CD4-positive, CD25-positive, alpha-beta regulatory T cell (primary cell): ENCODE measurements at regions not wholly inside any gene's neighbourhood (a gene's known extent, or its start where the extent isn't known, plus 50 kb on each side); places are given as distances from the start of the nearest gene placed in this dataset.
"Not testable (repeated sequence)": the region's sequence is repeated elsewhere in the genome, so short reads cannot be mapped to it uniquely, and the experiment has no call there.

Experiments
- ATAC-seq, 2 donors: fragments of 150-1000 bp; cut with Tn5 transposase; one replicate each; pipeline ENCODE4 v1.10.0; 2021; ENCODE audit warnings: low read depth in 2 of 2, moderate number of reproducible peaks in 2 of 2, moderate library complexity in 1 of 2
- DNase-seq, 3 donors: peaks; one replicate each; pipeline versions ENCODE4 v3.0.0 to v3.0.0-alpha.2; 2012 to 2022; ENCODE audit warnings: mixed read lengths in 1 of 3
- H3K27ac ChIP-seq: one replicate; pipeline ENCODE4 v1.7.0; 2013; ENCODE audit warnings: mild to moderate bottlenecking, low read length; ENCODE audit not compliant: insufficient read depth, poor library complexity, severe bottlenecking
- H3K27me3 ChIP-seq: one replicate; pipeline ENCODE4 v1.7.0; 2013; ENCODE audit warnings: low read length; ENCODE audit not compliant: control insufficient read depth, insufficient read depth
- H3K36me3 ChIP-seq: one replicate; pipeline ENCODE4 v1.7.0; 2013; ENCODE audit warnings: mild to moderate bottlenecking, low read length, moderate library complexity; ENCODE audit not compliant: control insufficient read depth, insufficient read depth
- H3K4me1 ChIP-seq: 2 replicates; pipeline ENCODE4 v1.7.0; 2013; ENCODE audit warnings: mild to moderate bottlenecking, low read length; ENCODE audit not compliant: insufficient read depth, control insufficient read depth, poor library complexity, severe bottlenecking
- H3K4me3 ChIP-seq: one replicate; pipeline ENCODE4 v1.7.0; 2013; ENCODE audit warnings: low read depth, mild to moderate bottlenecking, low read length, moderate library complexity
- H3K9me3 ChIP-seq, 2 experiments: 1 replicate in 1 of 2; 2 replicates in 1 of 2; pipeline ENCODE4 v1.7.0; 2013; ENCODE audit warnings: low read length in 2 of 2, mild to moderate bottlenecking in 1 of 2, moderate library complexity in 1 of 2; ENCODE audit not compliant: control insufficient read depth in 2 of 2
- H3K27ac Mint-ChIP-seq, 3 donors: one replicate each; pipeline ENCODE4 v1.8.0; 2020 to 2022; ENCODE audit warnings: mild to moderate bottlenecking in 3 of 3, mixed read lengths in 3 of 3, moderate library complexity in 2 of 3
- H3K27me3 Mint-ChIP-seq: one replicate; pipeline ENCODE4 v1.8.0; 2022; ENCODE audit warnings: mild to moderate bottlenecking, mixed read lengths
- H3K36me3 Mint-ChIP-seq: one replicate; pipeline ENCODE4 v1.8.0; 2020; ENCODE audit warnings: mixed read lengths
- H3K4me1 Mint-ChIP-seq, 4 donors: one replicate each; pipeline ENCODE4 v1.8.0; 2020 to 2022; ENCODE audit warnings: mixed read lengths in 4 of 4, mild to moderate bottlenecking in 1 of 4
- H3K4me3 Mint-ChIP-seq, 4 donors: one replicate each; pipeline ENCODE4 v1.8.0; 2020 to 2022; ENCODE audit warnings: mild to moderate bottlenecking in 4 of 4, mixed read lengths in 4 of 4, moderate library complexity in 3 of 4
- H3K9me3 Mint-ChIP-seq, 7 donors: one replicate each; pipeline ENCODE4 v1.8.0; 2020 to 2022; ENCODE audit warnings: mixed read lengths in 7 of 7, mild to moderate bottlenecking in 3 of 7, moderate library complexity in 2 of 7

DNA sequence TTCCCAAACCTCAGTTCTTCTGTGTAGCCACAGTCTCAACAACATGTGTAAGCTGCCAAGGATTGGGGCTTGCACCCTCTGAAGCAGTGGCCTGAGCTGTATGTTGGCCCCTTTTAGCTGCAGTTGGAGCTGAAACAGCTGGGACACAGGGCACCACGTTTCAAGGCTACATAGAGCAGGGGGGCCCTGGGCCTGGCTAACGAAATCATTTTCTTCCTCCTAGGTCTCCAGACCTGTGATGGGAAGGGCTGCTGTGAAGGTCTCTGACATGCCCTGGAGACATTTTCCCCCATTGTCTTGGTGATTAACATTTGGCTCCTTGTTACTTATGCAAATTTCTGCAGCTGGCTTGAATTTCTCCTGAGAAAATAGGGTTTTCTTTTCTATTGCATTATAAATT lies 112.6 kb downstream of the PDHA2 start:
- H3K9me3 ChIP-seq, H3K27ac ChIP-seq, H3K4me1 ChIP-seq, H3K36me3 ChIP-seq, H3K4me3 Mint-ChIP-seq, H3K36me3 Mint-ChIP-seq, H3K27me3 Mint-ChIP-seq, H3K4me3 ChIP-seq, DNase-seq, H3K4me1 Mint-ChIP-seq, ATAC-seq, H3K27ac Mint-ChIP-seq, H3K27me3 ChIP-seq: not testable (repeated sequence)
- H3K9me3 Mint-ChIP-seq = peaks cover 0 to 12% (median 2%) of the 10 kb centered on the region in 7 donors

DNA sequence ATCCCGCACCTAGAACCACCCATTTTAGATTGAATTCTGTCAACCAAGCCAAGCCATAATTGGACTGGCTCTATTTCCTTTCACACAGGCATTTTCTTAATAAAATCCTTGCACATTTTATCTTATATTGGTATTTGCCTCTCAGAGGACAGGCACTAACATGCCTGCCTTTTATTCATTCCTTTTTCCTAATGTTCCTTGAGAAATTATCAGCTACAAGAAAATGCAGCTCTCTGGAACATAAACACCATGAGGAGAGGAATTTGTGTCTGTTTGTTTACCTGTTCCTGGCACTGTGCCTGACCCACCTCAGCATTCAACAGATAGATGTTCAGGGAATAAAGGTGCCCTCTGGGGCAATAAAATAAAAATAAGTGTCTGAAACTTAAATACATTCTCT lies 116.2 kb downstream of the PDHA2 start:
- H3K36me3 Mint-ChIP-seq = no peaks in the 10 kb centered on the region
- no peak overlapping the region for H3K4me3 Mint-ChIP-seq
- H3K4me3 ChIP-seq = no peak overlapping the region
- DNase-seq = no peak
- ATAC-seq = no peak
- no peaks in the 10 kb centered on the region for H3K27me3 Mint-ChIP-seq
- no peak overlapping the region for H3K27ac Mint-ChIP-seq
- no peaks in the 10 kb centered on the region for H3K27me3 ChIP-seq
- H3K9me3 Mint-ChIP-seq = peaks cover 0 to 9% (median 3%) of the 10 kb centered on the region in 7 donors
- H3K4me1 ChIP-seq = no peaks in the 10 kb centered on the region
- H3K27ac ChIP-seq = no peak overlapping the region
- no peaks in the 10 kb centered on the region for H3K36me3 ChIP-seq
- no peaks in the 10 kb centered on the region for H3K4me1 Mint-ChIP-seq
- no peaks in the 10 kb centered on the region for H3K9me3 ChIP-seq

DNA sequence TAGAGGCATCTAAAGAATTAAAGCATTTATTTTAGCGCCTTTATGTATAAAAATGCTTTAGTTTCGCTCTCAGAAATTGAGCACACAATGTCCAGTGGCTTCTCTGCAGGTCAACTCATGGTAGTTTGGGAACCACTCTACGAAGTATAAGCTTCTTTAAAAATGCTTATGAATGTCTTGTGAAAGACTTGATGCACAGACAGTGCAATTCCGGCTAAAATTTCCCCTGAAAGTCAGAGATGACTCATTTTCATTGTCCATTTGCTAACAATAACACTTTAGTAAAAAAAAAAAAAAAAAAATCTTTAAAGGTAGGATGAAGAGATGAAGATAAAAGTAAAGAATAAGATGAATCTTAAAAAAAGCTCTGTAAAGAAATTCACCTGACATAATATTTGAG lies 117.2 kb downstream of the PDHA2 start:
- H3K27ac ChIP-seq = no peak overlapping the region
- H3K36me3 ChIP-seq = no peaks in the 10 kb centered on the region
- H3K4me3 ChIP-seq = no peak overlapping the region
- Mint-ChIP-seq H3K27ac (no peak overlapping the region), H3K4me1 (no peaks in the 10 kb centered on the region), H3K27me3 (no peaks in the 10 kb centered on the region), H3K9me3 (peaks cover 0 to 6% (median 0%) of the 10 kb centered on the region in 7 donors), H3K4me3 (no peak overlapping the region), H3K36me3 (no peaks in the 10 kb centered on the region)
- ATAC-seq (no peak), DNase-seq (no peak)
- H3K27me3 ChIP-seq = no peaks in the 10 kb centered on the region
- H3K4me1 ChIP-seq = no peaks in the 10 kb centered on the region
- no peaks in the 10 kb centered on the region for H3K9me3 ChIP-seq

DNA sequence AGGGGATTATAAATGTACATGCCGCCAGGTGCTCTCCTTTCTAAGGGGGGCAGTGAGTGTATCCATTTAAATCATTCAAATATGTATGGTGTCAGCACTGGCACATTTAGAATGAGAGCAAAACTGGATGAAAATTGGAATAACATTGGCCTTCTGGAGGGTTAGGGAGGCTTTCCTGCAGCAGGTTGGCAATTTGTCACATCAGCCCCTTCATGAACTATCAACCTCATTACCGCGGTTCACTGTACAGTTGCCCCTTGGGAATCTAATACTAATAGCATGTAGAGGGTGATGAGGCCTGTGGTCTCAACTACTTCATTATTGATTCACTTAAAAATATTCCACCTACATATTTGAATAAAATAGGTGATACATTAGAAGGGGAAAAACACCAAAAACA lies 117.9 kb downstream of the PDHA2 start:
- H3K4me3 Mint-ChIP-seq = no peak overlapping the region
- DNase-seq (no peak), ATAC-seq (no peak)
- Histone ChIP-seq H3K4me1 (no peaks in the 10 kb centered on the region), H3K27ac (no peak overlapping the region), H3K9me3 (no peaks in the 10 kb centered on the region), H3K27me3 (no peaks in the 10 kb centered on the region), H3K4me3 (no peak overlapping the region), H3K36me3 (no peaks in the 10 kb centered on the region)
- H3K9me3 Mint-ChIP-seq = peaks cover 0 to 4% (median 0%) of the 10 kb centered on the region in 7 donors
- no peaks in the 10 kb centered on the region for H3K36me3 Mint-ChIP-seq
- no peak overlapping the region for H3K27ac Mint-ChIP-seq
- H3K4me1 Mint-ChIP-seq = no peaks in the 10 kb centered on the region
- H3K27me3 Mint-ChIP-seq = no peaks in the 10 kb centered on the region

DNA sequence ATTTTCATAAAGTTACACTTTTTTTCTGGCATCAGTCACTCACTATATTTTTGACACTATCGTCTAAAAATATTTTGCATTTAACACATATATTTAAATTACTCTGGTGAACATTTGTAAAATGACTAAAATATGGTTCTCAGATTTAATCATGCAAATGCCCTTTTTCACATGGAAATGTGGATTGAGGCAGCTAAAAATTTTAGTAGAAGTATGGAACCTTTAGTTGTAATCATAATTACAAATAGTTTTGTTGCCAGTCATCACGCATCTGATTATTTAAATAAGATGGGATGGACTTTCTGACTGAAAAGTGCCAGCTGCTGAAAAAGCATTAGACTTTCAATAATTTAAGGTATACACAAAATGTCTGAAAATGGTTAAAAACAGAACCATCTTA lies 119.3 kb downstream of the PDHA2 start:
- Mint-ChIP-seq H3K27me3 (no peaks in the 10 kb centered on the region), H3K4me3 (no peak overlapping the region), H3K4me1 (no peaks in the 10 kb centered on the region), H3K36me3 (no peaks in the 10 kb centered on the region), H3K27ac (no peak overlapping the region), H3K9me3 (peaks cover 0 to 6% (median 0%) of the 10 kb centered on the region in 7 donors)
- Histone ChIP-seq H3K27ac (no peak overlapping the region), H3K36me3 (no peaks in the 10 kb centered on the region), H3K4me1 (no peaks in the 10 kb centered on the region), H3K27me3 (no peaks in the 10 kb centered on the region), H3K9me3 (no peaks in the 10 kb centered on the region), H3K4me3 (no peak overlapping the region)
- no peak for DNase-seq
- no peak for ATAC-seq

DNA sequence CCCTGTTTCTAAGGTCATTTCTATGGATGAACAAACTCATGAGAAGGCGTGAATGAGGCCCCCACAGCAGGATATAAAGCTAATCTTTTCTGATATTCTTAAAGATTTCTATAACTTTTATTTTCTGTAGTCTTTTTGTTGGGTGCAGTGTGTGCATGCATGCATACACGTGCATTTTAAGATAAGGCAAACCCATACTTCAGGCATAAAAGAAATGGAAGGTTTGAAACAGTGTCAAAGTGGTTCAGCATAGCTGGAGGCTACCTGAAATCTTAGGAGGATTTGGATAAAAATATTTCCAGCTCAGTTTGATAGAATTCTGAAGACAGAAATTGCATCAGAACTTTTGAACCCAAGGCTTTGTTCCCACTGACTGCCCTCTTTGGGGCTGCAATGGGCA lies 119.7 kb downstream of the PDHA2 start:
- H3K4me1 ChIP-seq = no peaks in the 10 kb centered on the region
- H3K27ac ChIP-seq = no peak overlapping the region
- no peaks in the 10 kb centered on the region for H3K27me3 Mint-ChIP-seq
- peaks cover 0 to 6% (median 0%) of the 10 kb centered on the region in 7 donors for H3K9me3 Mint-ChIP-seq
- no peaks in the 10 kb centered on the region for H3K36me3 Mint-ChIP-seq
- H3K36me3 ChIP-seq = no peaks in the 10 kb centered on the region
- no peaks in the 10 kb centered on the region for H3K9me3 ChIP-seq
- ATAC-seq (no peak), DNase-seq (no peak)
- no peak overlapping the region for H3K4me3 Mint-ChIP-seq
- no peaks in the 10 kb centered on the region for H3K4me1 Mint-ChIP-seq
- H3K27me3 ChIP-seq = no peaks in the 10 kb centered on the region
- no peak overlapping the region for H3K27ac Mint-ChIP-seq
- H3K4me3 ChIP-seq = no peak overlapping the region

DNA sequence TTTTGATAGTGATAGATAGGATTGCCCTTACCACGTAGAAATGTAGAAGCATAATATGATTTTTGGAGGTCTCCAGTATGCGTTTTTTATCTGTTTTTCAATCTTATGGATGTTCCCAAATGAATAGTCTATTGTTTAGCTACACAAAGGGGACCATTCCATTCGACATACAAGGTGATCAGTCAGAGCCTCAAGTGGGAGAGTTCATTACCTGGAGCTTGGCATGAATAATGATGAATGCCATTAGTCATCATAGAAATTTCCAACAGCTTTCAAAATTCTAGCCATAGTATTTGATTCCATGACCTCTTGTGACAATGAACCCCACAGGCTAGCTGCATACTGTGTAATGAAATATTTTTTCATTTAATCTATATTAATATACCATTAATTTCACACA lies 123.6 kb downstream of the PDHA2 start:
- no peak overlapping the region for H3K27ac Mint-ChIP-seq
- Histone ChIP-seq H3K4me3 (no peak overlapping the region), H3K27ac (no peak overlapping the region), H3K27me3 (no peaks in the 10 kb centered on the region), H3K36me3 (no peaks in the 10 kb centered on the region), H3K9me3 (no peaks in the 10 kb centered on the region), H3K4me1 (no peaks in the 10 kb centered on the region)
- peaks cover 0 to 4% (median 2%) of the 10 kb centered on the region in 7 donors for H3K9me3 Mint-ChIP-seq
- H3K4me3 Mint-ChIP-seq = no peak overlapping the region
- no peaks in the 10 kb centered on the region for H3K27me3 Mint-ChIP-seq
- H3K36me3 Mint-ChIP-seq = no peaks in the 10 kb centered on the region
- DNase-seq = no peak
- ATAC-seq = no peak
- H3K4me1 Mint-ChIP-seq = no peaks in the 10 kb centered on the region

DNA sequence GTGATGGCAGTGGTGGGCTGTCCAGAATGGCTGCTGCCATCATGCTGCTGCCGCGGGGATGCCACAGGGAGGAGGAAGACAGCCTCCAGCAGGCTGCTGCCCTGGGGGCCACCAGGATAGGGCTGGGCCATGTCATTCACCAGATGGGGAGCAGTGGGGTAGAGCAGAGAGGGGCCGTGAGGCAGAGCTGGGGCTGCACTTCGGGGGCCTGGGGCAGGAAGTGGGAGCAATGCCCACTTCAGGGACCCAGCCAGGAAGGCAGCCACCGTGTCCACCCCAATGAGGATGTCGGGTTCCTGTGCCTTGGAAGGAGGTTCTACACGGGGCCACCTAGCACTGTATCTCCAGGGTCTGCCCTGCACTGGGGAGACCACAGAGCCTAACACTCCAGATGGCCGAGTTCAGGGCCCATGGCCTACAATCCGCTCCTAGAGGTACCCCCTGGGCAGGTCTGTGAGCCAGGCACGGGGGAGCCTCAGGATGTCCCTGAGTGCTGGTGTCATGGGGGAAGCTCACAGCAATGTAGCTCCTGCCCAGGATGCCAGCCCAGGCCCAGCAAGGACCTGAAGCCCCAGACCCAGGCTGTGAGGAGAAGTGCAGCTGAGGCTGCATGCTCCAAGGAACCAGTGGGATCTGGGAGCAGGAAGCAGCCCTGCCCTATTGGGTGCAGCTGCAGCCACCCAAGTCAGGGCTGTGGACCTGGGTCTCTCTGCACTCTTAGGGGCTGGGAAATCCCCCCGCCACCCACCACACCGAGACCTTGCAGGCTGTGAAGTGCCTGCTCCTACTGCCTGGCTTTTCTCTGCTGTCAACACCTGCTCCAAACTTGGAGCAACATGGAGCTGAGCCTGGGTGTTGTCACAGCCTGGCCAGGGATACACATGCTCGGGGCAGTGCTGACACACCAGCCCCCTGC lies 140.3 kb downstream of the PDHA2 start:
- ATAC-seq = no peak

More for the DNA sequence above, 140.3 kb downstream of the PDHA2 start:
- H3K4me1 Mint-ChIP-seq = no peaks in the 10 kb centered on the region
- H3K4me3 Mint-ChIP-seq = no peak overlapping the region
- H3K4me3 ChIP-seq = no peak overlapping the region
- H3K27ac ChIP-seq = no peak overlapping the region
- no peaks in the 10 kb centered on the region for H3K27me3 Mint-ChIP-seq
- no peak overlapping the region for H3K27ac Mint-ChIP-seq
- H3K27me3 ChIP-seq = no peaks in the 10 kb centered on the region
- peaks cover 0 to 2% of the 10 kb centered on the region in 2 experiments for H3K9me3 ChIP-seq
- no peaks in the 10 kb centered on the region for H3K36me3 Mint-ChIP-seq
- no peaks in the 10 kb centered on the region for H3K4me1 ChIP-seq
- H3K9me3 Mint-ChIP-seq = peaks cover 0 to 11% (median 1%) of the 10 kb centered on the region in 7 donors
- no peaks in the 10 kb centered on the region for H3K36me3 ChIP-seq
- no peak for DNase-seq
